ENCODE measurements at regions not wholly inside any gene's neighbourhood (a gene's known extent, or its start where the extent isn't known, plus 50 kb on each side); places are given as distances from the start of the nearest gene placed in this dataset.

DNA sequence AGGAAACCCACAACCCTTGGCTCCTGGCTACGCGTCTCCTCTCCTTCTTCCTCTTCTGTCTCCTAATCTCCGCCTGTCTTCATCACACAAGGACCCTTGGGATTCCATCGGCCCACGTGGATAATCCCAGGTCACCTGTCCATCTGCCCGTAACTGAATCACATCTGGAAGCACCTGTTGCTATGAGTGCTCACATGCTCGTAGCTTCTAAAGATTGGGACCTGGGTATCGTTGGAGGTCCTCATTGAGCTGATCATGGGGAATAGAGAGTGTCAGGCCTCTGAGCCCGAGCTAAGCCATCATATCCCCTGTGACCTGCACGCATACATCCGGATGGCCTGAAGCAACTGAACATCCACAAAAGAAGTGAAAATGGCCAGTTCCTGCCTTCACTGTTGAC, 175.4 kb downstream of the SHOX start:
- no peak for DNase-seq (ENCODE audit: low spot score)

- DNase-seq (ENCODE audit: low spot score): no peak
These were observed 174.6 kb downstream of the SHOX start for GRCh38 chrX:805103-805670.

DNA sequence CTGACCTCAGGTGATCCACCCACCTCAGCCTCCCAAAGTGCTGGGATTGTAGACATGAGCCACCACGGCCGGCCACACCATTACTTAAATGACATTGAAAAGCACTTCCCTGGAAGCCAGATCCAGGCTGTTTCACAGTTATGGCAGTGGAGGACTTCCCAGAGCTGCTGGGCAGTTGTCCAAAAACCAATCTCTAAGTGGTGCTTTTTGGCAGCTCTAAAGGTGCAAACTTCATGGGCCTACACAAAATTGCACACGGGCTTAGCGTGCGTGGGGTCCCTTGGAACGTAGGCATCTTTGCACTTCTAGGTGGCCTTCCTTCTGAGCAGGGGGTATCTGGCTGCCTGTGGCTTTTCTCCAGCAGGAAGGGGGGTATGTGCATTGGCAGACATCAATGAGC, 172.3 kb downstream of the SHOX start:
- no peak for DNase-seq (ENCODE audit: low spot score)

- DNase-seq (ENCODE audit: low spot score): no peak
These were observed 169.2 kb downstream of the SHOX start for GRCh38 chrX:799808-800207.

DNA sequence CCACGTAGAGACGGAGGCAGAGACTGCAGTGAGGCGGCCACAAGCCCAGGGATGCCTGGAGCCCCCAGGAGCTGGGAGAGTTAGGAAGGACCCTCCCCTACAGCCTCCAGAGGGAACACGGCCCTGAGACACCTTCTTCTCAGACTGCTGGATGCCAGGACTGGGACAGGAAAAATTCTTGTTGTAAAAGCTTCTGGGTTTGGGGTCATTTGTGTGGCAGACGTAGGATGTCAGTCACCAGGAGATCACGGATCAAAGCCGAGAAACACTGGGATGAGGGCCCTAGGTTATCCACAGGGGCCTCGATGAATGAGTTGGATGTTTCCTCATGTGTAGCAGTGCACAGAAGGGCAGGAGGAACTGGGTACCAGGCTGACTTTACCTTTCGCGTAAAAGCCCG, 163.7 kb downstream of the SHOX start:
- no peak for DNase-seq (ENCODE audit: low spot score)

DNA sequence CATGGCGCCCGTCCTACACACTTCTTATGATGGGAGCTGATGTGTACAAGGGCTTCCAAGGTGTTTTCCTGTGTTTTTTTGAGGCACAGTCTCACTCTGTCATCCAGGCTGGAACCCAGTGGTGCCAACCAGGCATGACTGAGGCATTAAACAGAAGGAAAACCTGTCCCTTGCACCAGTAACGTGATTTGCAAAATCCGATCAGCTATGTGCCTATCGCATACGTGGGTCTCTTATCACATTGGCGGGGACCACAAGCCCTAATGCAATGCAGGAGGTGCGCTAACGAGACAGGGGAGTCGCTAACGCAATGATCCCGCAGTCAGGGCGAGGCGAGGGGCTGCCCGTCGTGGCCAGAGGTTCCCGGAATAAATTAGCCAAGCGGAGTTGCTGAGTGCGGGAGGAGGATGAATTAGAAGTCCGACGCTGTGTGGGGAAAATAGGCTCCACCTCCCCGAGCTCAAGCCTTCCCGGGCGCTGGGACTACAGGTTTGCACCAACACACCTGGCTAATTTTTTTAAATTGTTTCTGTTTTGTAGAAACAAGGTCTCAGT, 162.7 kb downstream of the SHOX start:
- no peak for DNase-seq (ENCODE audit: low spot score)

- DNase-seq (ENCODE audit: low spot score): no peak
These were observed 161.0 kb downstream of the SHOX start for GRCh38 chrX:791479-792034.

GRCh38 chrX:790783-791360, 160.3 kb downstream of the SHOX start:
- DNase-seq (ENCODE audit: low spot score): no peak

- DNase-seq (ENCODE audit: low spot score): no peak
These were observed 159.5 kb downstream of the SHOX start for GRCh38 chrX:790041-790506.

GRCh38 chrX:789096-789495, 158.5 kb downstream of the SHOX start:
- DNase-seq (ENCODE audit: low spot score): no peak

DNA sequence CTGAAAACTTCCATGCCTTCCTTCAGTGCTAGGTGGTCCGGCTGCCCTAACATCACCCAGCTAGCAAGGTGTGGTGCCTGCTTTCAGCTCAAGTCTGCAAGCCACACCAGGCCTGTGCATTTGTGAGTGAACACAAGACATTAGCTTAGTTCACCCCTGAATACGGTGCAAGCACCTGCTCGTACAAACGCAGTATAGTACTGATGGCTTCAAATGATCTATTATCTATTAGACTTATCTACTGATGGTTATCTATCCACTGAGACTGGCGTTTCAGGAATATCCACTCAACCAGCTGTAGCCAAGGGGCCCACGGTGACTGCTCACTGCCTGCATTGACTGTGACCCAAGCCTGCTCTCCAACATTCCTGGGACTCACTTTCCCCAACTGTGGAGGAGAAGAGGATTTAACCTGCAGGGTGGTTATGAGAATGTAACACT, 155.9 kb downstream of the SHOX start:
- no peak for DNase-seq (ENCODE audit: low spot score)

GRCh38 chrX:784829-785228, 154.2 kb downstream of the SHOX start:
- DNase-seq (ENCODE audit: low spot score): no peak

- DNase-seq (ENCODE audit: low spot score): no peak
These were observed 150.9 kb downstream of the SHOX start for GRCh38 chrX:781224-782204.

DNA sequence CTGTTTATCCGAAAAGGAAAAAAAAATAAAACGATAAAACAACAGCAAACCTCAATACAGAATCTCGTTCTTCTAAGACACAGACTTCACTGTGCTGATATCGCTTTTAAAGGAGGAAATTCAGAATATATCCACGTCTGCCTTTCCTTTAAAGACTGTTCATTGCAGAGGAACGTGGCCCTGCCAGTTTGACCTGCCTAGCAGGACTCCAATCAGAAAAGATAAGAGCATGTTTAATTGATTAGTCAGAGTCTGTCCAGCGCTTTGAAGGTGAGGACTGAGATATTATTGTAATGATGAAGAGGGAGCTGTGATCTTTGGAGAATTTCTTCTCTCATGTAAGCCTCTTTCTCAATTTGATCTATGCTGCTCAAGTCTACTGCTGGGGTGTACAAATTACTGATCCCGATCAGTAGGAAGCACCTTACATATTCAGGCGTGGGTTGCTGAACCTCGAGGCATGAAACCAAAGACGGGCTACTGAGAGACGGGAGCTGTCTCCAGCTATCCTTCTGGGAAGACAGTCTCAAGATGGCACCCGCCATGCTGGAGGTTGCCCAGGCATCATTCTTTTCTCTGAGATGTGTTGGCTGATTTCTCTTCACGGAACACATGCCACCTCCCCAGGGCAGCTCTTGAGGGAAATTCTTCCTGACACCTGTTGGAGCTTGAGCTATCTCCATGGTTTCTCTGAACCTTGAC, 146.1 kb downstream of the SHOX start:
- peak; percentile 53 for DNase-seq (ENCODE audit: low spot score)

DNA sequence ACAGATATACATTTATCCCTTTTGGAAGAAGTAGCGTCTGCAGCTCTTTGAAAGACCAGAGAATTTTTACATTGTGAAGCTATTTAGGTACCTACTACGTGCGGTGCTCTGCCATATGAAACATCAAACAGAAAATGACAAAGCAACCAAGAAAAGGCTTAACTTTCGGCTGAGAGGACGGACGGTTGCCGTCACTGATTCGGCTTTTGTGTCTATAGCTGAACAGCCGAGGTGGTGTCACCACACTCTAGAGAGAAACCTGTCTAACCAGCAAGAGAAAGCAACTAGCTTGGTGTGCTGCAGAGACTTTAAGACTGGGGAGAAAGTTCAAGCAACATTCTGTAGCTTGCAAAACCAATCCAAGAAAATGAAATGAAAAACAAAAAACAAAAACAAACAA, 145.5 kb downstream of the SHOX start:
- peak; percentile 12 for DNase-seq (ENCODE audit: low spot score)

- DNase-seq (ENCODE audit: low spot score): no peak
These were observed 143.9 kb downstream of the SHOX start for GRCh38 chrX:774536-774935.

DNA sequence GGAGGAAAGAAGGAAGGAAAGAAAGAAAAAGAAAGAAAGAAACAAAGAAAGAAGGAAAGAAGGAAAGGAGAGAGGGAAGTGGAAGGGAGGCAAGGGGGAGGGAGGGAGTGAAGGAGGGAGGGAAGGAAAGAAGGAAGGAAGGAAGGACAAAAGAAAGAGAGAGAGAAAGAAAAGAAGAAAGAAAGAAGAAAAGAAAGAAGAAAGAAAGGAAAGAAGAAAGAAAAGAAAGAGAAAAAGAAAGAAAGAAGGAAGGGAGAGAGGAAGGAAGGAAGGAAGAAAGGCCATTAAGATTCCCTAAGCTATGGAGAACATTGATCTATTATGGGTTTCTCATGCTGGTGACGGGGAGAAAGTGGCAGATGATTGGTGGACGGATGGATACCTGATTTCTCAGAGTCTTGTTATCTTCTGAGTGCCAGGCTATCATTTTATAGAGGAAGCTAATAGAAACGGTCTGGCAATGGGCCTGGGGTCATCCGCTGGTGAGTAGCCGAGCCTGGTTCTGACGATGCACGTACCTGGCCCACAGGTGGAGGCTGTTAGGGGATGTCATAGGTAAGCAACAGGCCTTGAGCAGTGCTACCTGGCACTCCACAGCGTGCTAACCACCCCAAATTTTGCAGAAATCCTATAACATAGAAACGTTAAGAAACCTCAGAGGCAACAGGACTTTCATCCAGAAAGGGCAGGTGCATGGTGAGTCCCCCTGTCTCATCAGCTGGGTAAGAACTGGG, 142.9 kb downstream of the SHOX start:
- no peak for DNase-seq (ENCODE audit: low spot score)

GRCh38 chrX:771536-771935, 140.9 kb downstream of the SHOX start:
- no peak for DNase-seq (ENCODE audit: low spot score)

GRCh38 chrX:769796-770195, 139.2 kb downstream of the SHOX start:
- DNase-seq (ENCODE audit: low spot score): no peak

DNA sequence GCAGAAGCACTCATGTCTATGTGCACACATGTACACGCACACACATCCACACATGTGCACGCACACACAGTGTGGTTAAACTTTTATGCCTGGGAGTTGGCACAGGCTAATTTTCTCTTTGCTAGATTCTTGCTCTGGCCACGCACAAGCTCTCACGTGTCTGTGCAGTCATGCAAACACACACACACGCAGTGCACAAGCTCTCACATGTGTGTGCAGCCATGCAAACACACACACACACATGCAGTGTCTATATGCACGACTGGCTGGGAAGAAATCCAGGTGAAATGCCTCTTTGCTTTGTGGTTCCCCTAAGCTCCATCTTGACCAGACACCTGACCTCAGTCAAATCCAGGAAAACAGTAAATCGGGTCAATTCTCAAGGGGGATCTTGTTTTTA, 138.0 kb downstream of the SHOX start:
- DNase-seq (ENCODE audit: low spot score): no peak

DNA sequence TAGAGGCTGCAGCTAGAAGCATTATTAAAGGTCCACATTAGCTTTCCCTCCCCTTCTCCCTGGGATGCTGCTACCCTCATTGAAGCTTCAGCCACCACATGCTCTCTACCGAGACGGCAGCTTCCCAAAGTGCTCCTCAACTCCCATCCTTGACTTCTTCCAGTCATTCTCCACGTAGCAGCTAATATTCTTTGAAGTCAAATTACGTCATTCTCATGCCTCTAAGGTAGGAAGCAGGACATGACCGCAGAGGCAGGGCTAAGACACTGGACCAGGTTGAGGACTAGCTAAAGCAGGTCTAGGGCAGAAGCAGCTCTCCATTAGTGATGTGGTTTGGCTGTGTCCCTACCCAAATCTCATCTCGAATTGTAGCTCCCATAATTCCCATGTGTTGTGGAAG, 128.3 kb downstream of the SHOX start:
- no peak for DNase-seq (ENCODE audit: low spot score)

All from umbilical cord (tissue), 1 donor.